ENCODE measurements at regions not wholly inside any gene's neighbourhood (a gene's known extent, or its start where the extent isn't known, plus 50 kb on each side); places are given as distances from the start of the nearest gene placed in this dataset.
"Not testable (repeated sequence)": the region's sequence is repeated elsewhere in the genome, so short reads cannot be mapped to it uniquely, and the experiment has no call there.

- DNase-seq: no peak
Observed at GRCh38 chr1:232344791-232345399, 285.0 kb downstream of the SIPA1L2 start.

- DNase-seq: not testable (repeated sequence)
Observed at GRCh38 chr1:232344186-232344585, 285.7 kb downstream of the SIPA1L2 start.

GRCh38 chr1:232340446-232340845 lies 289.5 kb downstream of the SIPA1L2 start:
- no peak for DNase-seq

- DNase-seq: no peak
Observed at GRCh38 chr1:232339073-232339472, 290.9 kb downstream of the SIPA1L2 start.

GRCh38 chr1:232335741-232336293 lies 294.1 kb downstream of the SIPA1L2 start:
- no peak for DNase-seq

- DNase-seq: no peak
Observed at GRCh38 chr1:232335261-232335660, 294.7 kb downstream of the SIPA1L2 start.

GRCh38 chr1:232334811-232335210 lies 295.1 kb downstream of the SIPA1L2 start:
- no peak for DNase-seq

GRCh38 chr1:232334246-232334645 lies 295.7 kb downstream of the SIPA1L2 start:
- no peak for DNase-seq

GRCh38 chr1:232333419-232333767 lies 296.5 kb downstream of the SIPA1L2 start:
- no peak for DNase-seq

GRCh38 chr1:232332710-232333418 lies 297.1 kb downstream of the SIPA1L2 start:
- not testable (repeated sequence) for DNase-seq

- DNase-seq: no peak
Observed at GRCh38 chr1:232329103-232329813, 300.7 kb downstream of the SIPA1L2 start.

GRCh38 chr1:232328486-232329102 lies 301.3 kb downstream of the SIPA1L2 start:
- no peak for DNase-seq

- no peak for DNase-seq
Observed at GRCh38 chr1:232327899-232328298, 302.0 kb downstream of the SIPA1L2 start.

GRCh38 chr1:232327269-232327668 lies 302.7 kb downstream of the SIPA1L2 start:
- no peak for DNase-seq

GRCh38 chr1:232322162-232322734 lies 307.7 kb downstream of the SIPA1L2 start:
- DNase-seq: no peak

GRCh38 chr1:232319518-232320210 lies 310.3 kb downstream of the SIPA1L2 start:
- no peak for DNase-seq

GRCh38 chr1:232319072-232319471 lies 310.9 kb downstream of the SIPA1L2 start:
- DNase-seq: no peak

GRCh38 chr1:232318143-232318542 lies 311.8 kb downstream of the SIPA1L2 start:
- no peak for DNase-seq

GRCh38 chr1:232317350-232317749 lies 312.6 kb downstream of the SIPA1L2 start:
- no peak for DNase-seq

GRCh38 chr1:232316864-232317263 lies 313.1 kb downstream of the SIPA1L2 start:
- DNase-seq: no peak

- not testable (repeated sequence) for DNase-seq
Observed at GRCh38 chr1:232313876-232314275, 316.1 kb downstream of the SIPA1L2 start.

- no peak for DNase-seq
Observed at GRCh38 chr1:232310541-232310940, 319.4 kb downstream of the SIPA1L2 start.
